ENCODE measurements at regions not wholly inside any gene's neighbourhood (a gene's known extent, or its start where the extent isn't known, plus 50 kb on each side); places are given as distances from the start of the nearest gene placed in this dataset.
"Not testable (repeated sequence)": the region's sequence is repeated elsewhere in the genome, so short reads cannot be mapped to it uniquely, and the experiment has no call there.

- Mint-ChIP-seq H3K36me3 (no peaks in the 10 kb centered on the region), H3K4me3 (no peak overlapping the region), H3K27ac (no peak overlapping the region), H3K27me3 (no peaks in the 10 kb centered on the region), H3K9me3 (peaks cover 5 to 6% (median 5%) of the 10 kb centered on the region in 3 donors), H3K4me1 (no peaks in the 10 kb centered on the region)
- Histone ChIP-seq H3K4me3 (ENCODE audit: control insufficient read depth in 1 of 2, extremely low read depth in 1 of 2, low read length in 1 of 2) (no peak overlapping the region), H3K27me3 (replicated peaks in 1 of 2; ENCODE audit: control insufficient read depth in 2 of 2, extremely low read depth in 1 of 2, insufficient read depth in 2 of 2, low read length in 1 of 2) (peaks cover 0 to 2% of the 10 kb centered on the region in 2 experiments), H3K4me1 (ENCODE audit: control insufficient read depth in 1 of 2, extremely low read depth in 1 of 2, insufficient read depth in 2 of 2, low read length in 2 of 2) (no peaks in the 10 kb centered on the region), H3K36me3 (ENCODE audit: control insufficient read depth in 2 of 2, extremely low read depth in 1 of 2, insufficient read depth in 1 of 2, low read length in 1 of 2) (no peaks in the 10 kb centered on the region), H3K27ac (ENCODE audit: low read length) (no peak overlapping the region), H3K9me3 (no peaks in the 10 kb centered on the region)
- DNase-seq (no peak), ATAC-seq (replicated peaks in 1 of 4) (no peak)
- CTCF ChIA-PET: no interaction called here
- POLR2A ChIA-PET: no interaction called here
- no CpG with 5 or more reads among the region's 3 CpGs for WGBS (ENCODE audit: insufficient coverage)
Observed at GRCh38 chr7:121620206-121620605, 224.1 kb upstream of the FAM3C start.

GRCh38 chr7:121618182-121618581 lies 222.1 kb upstream of the FAM3C start:
- Histone ChIP-seq H3K9me3 (no peaks in the 10 kb centered on the region), H3K4me3 (ENCODE audit: control insufficient read depth in 1 of 2, extremely low read depth in 1 of 2, low read length in 1 of 2) (no peak overlapping the region), H3K27me3 (replicated peaks in 1 of 2; ENCODE audit: control insufficient read depth in 2 of 2, extremely low read depth in 1 of 2, insufficient read depth in 2 of 2, low read length in 1 of 2) (no peaks in the 10 kb centered on the region), H3K4me1 (ENCODE audit: control insufficient read depth in 1 of 2, extremely low read depth in 1 of 2, insufficient read depth in 2 of 2, low read length in 2 of 2) (no peaks in the 10 kb centered on the region), H3K27ac (ENCODE audit: low read length) (no peak overlapping the region), H3K36me3 (ENCODE audit: control insufficient read depth in 2 of 2, extremely low read depth in 1 of 2, insufficient read depth in 1 of 2, low read length in 1 of 2) (no peaks in the 10 kb centered on the region)
- ChIA-PET CTCF (no interaction called here), POLR2A (no interaction called here)
- no peak overlapping the region for H3K4me3 Mint-ChIP-seq
- WGBS (ENCODE audit: insufficient coverage): no CpG with 5 or more reads among the region's 2 CpGs
- H3K9me3 Mint-ChIP-seq: peaks cover 5 to 6% (median 5%) of the 10 kb centered on the region in 3 donors
- no peaks in the 10 kb centered on the region for H3K36me3 Mint-ChIP-seq
- H3K27me3 Mint-ChIP-seq: no peaks in the 10 kb centered on the region
- no peaks in the 10 kb centered on the region for H3K4me1 Mint-ChIP-seq
- DNase-seq (no peak), ATAC-seq (replicated peaks in 1 of 4) (no peak)
- no peak overlapping the region for H3K27ac Mint-ChIP-seq

- no peak overlapping the region for H3K4me3 ChIP-seq (ENCODE audit: control insufficient read depth in 1 of 2, extremely low read depth in 1 of 2, low read length in 1 of 2)
- no peak overlapping the region for H3K27ac Mint-ChIP-seq
- H3K9me3 Mint-ChIP-seq: no peaks in the 10 kb centered on the region
- H3K27ac ChIP-seq (ENCODE audit: low read length): no peak overlapping the region
- POLR2A ChIA-PET: no interaction called here
- no CpG with 5 or more reads among the region's 1 CpG for WGBS (ENCODE audit: insufficient coverage)
- no peaks in the 10 kb centered on the region for H3K4me1 Mint-ChIP-seq
- CTCF ChIA-PET: no interaction called here
- ATAC-seq (replicated peaks in 1 of 4) (no peak), DNase-seq (no peak)
- no peaks in the 10 kb centered on the region for H3K36me3 Mint-ChIP-seq
- H3K36me3 ChIP-seq (ENCODE audit: control insufficient read depth in 2 of 2, extremely low read depth in 1 of 2, insufficient read depth in 1 of 2, low read length in 1 of 2): no peaks in the 10 kb centered on the region
- no peaks in the 10 kb centered on the region for H3K27me3 ChIP-seq (replicated peaks in 1 of 2; ENCODE audit: control insufficient read depth in 2 of 2, extremely low read depth in 1 of 2, insufficient read depth in 2 of 2, low read length in 1 of 2)
- no peaks in the 10 kb centered on the region for H3K9me3 ChIP-seq
- H3K4me3 Mint-ChIP-seq: no peak overlapping the region
- H3K27me3 Mint-ChIP-seq: peaks cover 2 to 9% of the 10 kb centered on the region in 2 donors
- no peaks in the 10 kb centered on the region for H3K4me1 ChIP-seq (ENCODE audit: control insufficient read depth in 1 of 2, extremely low read depth in 1 of 2, insufficient read depth in 2 of 2, low read length in 2 of 2)
Observed at GRCh38 chr7:121610243-121610642, 214.1 kb upstream of the FAM3C start.

- Histone ChIP-seq H3K27me3 (replicated peaks in 1 of 2; ENCODE audit: control insufficient read depth in 2 of 2, extremely low read depth in 1 of 2, insufficient read depth in 2 of 2, low read length in 1 of 2) (no peaks in the 10 kb centered on the region), H3K4me3 (ENCODE audit: control insufficient read depth in 1 of 2, extremely low read depth in 1 of 2, low read length in 1 of 2) (no peak overlapping the region), H3K9me3 (no peaks in the 10 kb centered on the region), H3K36me3 (ENCODE audit: control insufficient read depth in 2 of 2, extremely low read depth in 1 of 2, insufficient read depth in 1 of 2, low read length in 1 of 2) (no peaks in the 10 kb centered on the region), H3K27ac (ENCODE audit: low read length) (no peak overlapping the region), H3K4me1 (ENCODE audit: control insufficient read depth in 1 of 2, extremely low read depth in 1 of 2, insufficient read depth in 2 of 2, low read length in 2 of 2) (no peaks in the 10 kb centered on the region)
- POLR2A ChIA-PET: no interaction called here
- Mint-ChIP-seq H3K9me3 (no peaks in the 10 kb centered on the region), H3K4me1 (no peaks in the 10 kb centered on the region), H3K27ac (no peak overlapping the region), H3K4me3 (no peak overlapping the region), H3K36me3 (no peaks in the 10 kb centered on the region), H3K27me3 (peaks cover 8 to 16% of the 10 kb centered on the region in 2 donors)
- ATAC-seq (replicated peaks in 1 of 4) (no peak), DNase-seq (no peak)
- CTCF ChIA-PET: no interaction called here
Observed at GRCh38 chr7:121609208-121609607, 213.1 kb upstream of the FAM3C start.

GRCh38 chr7:121608785-121609184 lies 212.7 kb upstream of the FAM3C start:
- no peaks in the 10 kb centered on the region for H3K36me3 Mint-ChIP-seq
- DNase-seq (no peak), ATAC-seq (replicated peaks in 1 of 4) (no peak)
- no peak overlapping the region for H3K4me3 Mint-ChIP-seq
- Histone ChIP-seq H3K9me3 (no peaks in the 10 kb centered on the region), H3K4me3 (ENCODE audit: control insufficient read depth in 1 of 2, extremely low read depth in 1 of 2, low read length in 1 of 2) (no peak overlapping the region), H3K4me1 (ENCODE audit: control insufficient read depth in 1 of 2, extremely low read depth in 1 of 2, insufficient read depth in 2 of 2, low read length in 2 of 2) (no peaks in the 10 kb centered on the region), H3K27me3 (replicated peaks in 1 of 2; ENCODE audit: control insufficient read depth in 2 of 2, extremely low read depth in 1 of 2, insufficient read depth in 2 of 2, low read length in 1 of 2) (no peaks in the 10 kb centered on the region), H3K27ac (ENCODE audit: low read length) (no peak overlapping the region), H3K36me3 (ENCODE audit: control insufficient read depth in 2 of 2, extremely low read depth in 1 of 2, insufficient read depth in 1 of 2, low read length in 1 of 2) (no peaks in the 10 kb centered on the region)
- no peak overlapping the region for H3K27ac Mint-ChIP-seq
- H3K4me1 Mint-ChIP-seq: no peaks in the 10 kb centered on the region
- H3K9me3 Mint-ChIP-seq: no peaks in the 10 kb centered on the region
- no CpG with 5 or more reads among the region's 6 CpGs for WGBS (ENCODE audit: insufficient coverage)
- H3K27me3 Mint-ChIP-seq: peaks cover 8 to 16% of the 10 kb centered on the region in 2 donors
- CTCF ChIA-PET: interaction anchor here in 1 of 2 donors (0.6 kb wide), 1 partner anchor 8 kb away, joined by 3 read pairs; no protein-coding TSS in a partner anchor
- POLR2A ChIA-PET: no interaction called here

- no CpG with 5 or more reads among the region's 2 CpGs for WGBS (ENCODE audit: insufficient coverage)
- ATAC-seq (replicated peaks in 1 of 4); H3K27ac Mint-ChIP-seq; H3K4me3 Mint-ChIP-seq; H3K4me1 Mint-ChIP-seq; H3K4me3 ChIP-seq (ENCODE audit: control insufficient read depth in 1 of 2, extremely low read depth in 1 of 2, low read length in 1 of 2); H3K36me3 Mint-ChIP-seq; POLR2A ChIA-PET; H3K9me3 ChIP-seq; DNase-seq; H3K4me1 ChIP-seq (ENCODE audit: control insufficient read depth in 1 of 2, extremely low read depth in 1 of 2, insufficient read depth in 2 of 2, low read length in 2 of 2); H3K27ac ChIP-seq (ENCODE audit: low read length); H3K36me3 ChIP-seq (ENCODE audit: control insufficient read depth in 2 of 2, extremely low read depth in 1 of 2, insufficient read depth in 1 of 2, low read length in 1 of 2); H3K9me3 Mint-ChIP-seq; H3K27me3 ChIP-seq (replicated peaks in 1 of 2; ENCODE audit: control insufficient read depth in 2 of 2, extremely low read depth in 1 of 2, insufficient read depth in 2 of 2, low read length in 1 of 2): not testable (repeated sequence)
- H3K27me3 Mint-ChIP-seq: peaks cover 8 to 16% of the 10 kb centered on the region in 2 donors
- CTCF ChIA-PET: interaction anchor here in 1 of 2 donors (0.6 kb wide), 1 partner anchor 9 kb away, joined by 3 read pairs; no protein-coding TSS in a partner anchor
Observed at GRCh38 chr7:121608183-121608582, 212.1 kb upstream of the FAM3C start.

- POLR2A ChIA-PET: no interaction called here
Observed at GRCh38 chr7:121605317-121605680, 209.2 kb upstream of the FAM3C start.

More at GRCh38 chr7:121605317-121605680, 209.2 kb upstream of the FAM3C start:
- no peak for ATAC-seq (replicated peaks in 1 of 4)
- no peaks in the 10 kb centered on the region for H3K4me1 Mint-ChIP-seq
- CTCF ChIA-PET: no interaction called here
- 60% methylated on average over 2 of the region's 3 CpGs for WGBS (ENCODE audit: insufficient coverage)
- Histone ChIP-seq H3K27ac (ENCODE audit: low read length) (no peak overlapping the region), H3K36me3 (ENCODE audit: control insufficient read depth in 2 of 2, extremely low read depth in 1 of 2, insufficient read depth in 1 of 2, low read length in 1 of 2) (no peaks in the 10 kb centered on the region), H3K9me3 (no peaks in the 10 kb centered on the region), H3K4me3 (ENCODE audit: control insufficient read depth in 1 of 2, extremely low read depth in 1 of 2, low read length in 1 of 2) (no peak overlapping the region), H3K4me1 (ENCODE audit: control insufficient read depth in 1 of 2, extremely low read depth in 1 of 2, insufficient read depth in 2 of 2, low read length in 2 of 2) (no peaks in the 10 kb centered on the region), H3K27me3 (replicated peaks in 1 of 2; ENCODE audit: control insufficient read depth in 2 of 2, extremely low read depth in 1 of 2, insufficient read depth in 2 of 2, low read length in 1 of 2) (no peaks in the 10 kb centered on the region)
- no peak overlapping the region for H3K27ac Mint-ChIP-seq
- no peak overlapping the region for H3K4me3 Mint-ChIP-seq
- no peak for DNase-seq
- peaks cover 10 to 14% of the 10 kb centered on the region in 2 donors for H3K27me3 Mint-ChIP-seq
- H3K36me3 Mint-ChIP-seq: no peaks in the 10 kb centered on the region
- H3K9me3 Mint-ChIP-seq: no peaks in the 10 kb centered on the region

Data from T-cell (primary cell).